UCSD-AML1 (cell line): ENCODE measurements at regions not wholly inside any gene's neighbourhood (a gene's known extent, or its start where the extent isn't known, plus 50 kb on each side); places are given as distances from the start of the nearest gene placed in this dataset.
"Not testable (repeated sequence)": the region's sequence is repeated elsewhere in the genome, so short reads cannot be mapped to it uniquely, and the experiment has no call there.

ENCODE experiments used
- DNase-seq: peaks from one replicate; lab custom pipeline; 2025; ENCODE audit not compliant: unreplicated experiment; lab: John Stamatoyannopoulos, UW

DNA sequence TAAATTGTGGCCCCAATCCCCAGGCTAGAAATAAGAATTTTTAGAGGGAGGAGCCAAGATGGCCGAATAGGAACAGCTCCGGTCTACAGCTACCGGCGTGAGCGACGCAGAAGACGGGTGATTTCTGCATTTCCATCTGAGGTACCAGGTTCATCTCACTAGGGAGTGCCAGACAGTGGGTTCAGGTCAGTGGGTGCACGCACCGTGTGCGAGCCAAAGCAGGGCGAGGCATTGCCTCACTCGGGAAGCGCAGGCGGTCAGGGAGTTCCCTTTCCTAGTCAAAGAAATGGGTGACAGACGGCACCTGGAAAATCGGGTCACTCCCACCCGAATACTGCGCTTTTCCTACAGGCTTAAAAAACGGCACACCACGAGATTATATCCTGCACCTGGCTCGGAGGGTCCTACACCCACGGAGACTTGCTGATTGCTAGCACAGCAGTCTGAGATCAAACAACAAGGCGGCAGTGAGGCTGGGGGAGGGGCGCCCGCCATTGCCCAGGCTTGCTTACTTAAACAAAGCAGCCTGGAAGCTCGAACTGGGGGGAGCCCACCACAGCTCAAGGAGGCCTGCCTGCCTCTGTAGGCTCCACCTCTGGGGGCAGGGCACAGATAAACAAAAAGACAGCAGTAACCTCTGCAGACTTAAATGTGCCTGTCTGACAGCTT, 257.7 kb upstream of the MEIS1 start:
- DNase-seq, result not testable (repeated sequence)

DNA sequence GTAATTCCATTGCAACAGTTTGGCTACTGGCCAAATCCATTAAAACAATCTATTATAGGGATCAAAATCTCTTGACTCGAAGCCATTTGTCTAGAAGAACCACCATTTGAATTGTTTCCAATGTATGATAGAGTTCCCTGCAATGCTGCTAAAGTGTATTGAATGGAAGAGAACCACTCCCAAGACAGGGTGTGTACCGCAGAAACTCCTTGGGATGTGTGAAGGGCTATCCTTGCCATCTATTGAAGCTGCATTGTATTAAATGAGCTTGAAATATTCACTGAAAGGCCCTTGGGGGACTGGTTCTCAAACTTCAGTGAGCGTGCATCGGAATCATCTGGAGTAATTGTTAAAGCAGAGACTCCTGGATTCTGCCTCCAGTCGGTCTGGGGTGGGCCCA, 260.4 kb upstream of the MEIS1 start:
- no peak for DNase-seq

DNA sequence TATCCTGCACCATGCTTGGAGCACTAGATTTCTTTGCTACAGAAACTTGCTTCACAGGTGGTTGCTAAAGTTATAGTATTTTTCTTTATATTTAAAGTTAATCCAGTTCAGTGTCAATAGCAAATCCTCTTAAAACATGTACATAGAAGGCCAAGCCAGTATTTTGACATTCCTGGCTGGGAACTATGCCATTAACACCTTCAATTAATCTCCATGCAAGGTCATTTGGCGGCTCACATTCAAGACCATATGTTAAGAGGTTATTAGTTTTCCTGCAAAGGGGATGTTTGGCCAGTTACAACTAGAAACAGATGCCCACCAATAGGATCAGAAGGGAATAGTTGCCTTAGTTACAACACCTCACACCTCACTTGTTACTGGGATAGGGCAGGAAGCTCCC, 261.3 kb upstream of the MEIS1 start:
- no peak for DNase-seq

DNA sequence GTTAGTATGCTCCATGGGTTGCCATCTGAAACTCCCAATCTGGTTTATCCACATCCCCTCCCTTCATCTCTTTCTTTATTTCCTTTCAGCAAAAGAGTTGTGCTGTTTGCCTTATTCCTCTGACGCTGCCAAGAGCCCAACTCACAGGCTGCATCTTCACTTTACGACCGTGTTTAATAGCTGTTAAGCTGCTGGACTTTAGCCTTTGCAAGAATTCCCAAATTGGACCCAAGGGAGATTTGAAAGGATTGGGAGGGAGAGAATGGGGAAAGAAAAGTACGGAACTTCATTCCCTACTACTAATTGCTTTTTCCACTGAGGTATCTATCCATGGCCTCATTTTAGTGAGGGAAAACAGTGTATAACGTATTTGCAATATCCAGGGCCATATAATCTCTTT, 263.4 kb upstream of the MEIS1 start:
- DNase-seq, result no peak

DNA sequence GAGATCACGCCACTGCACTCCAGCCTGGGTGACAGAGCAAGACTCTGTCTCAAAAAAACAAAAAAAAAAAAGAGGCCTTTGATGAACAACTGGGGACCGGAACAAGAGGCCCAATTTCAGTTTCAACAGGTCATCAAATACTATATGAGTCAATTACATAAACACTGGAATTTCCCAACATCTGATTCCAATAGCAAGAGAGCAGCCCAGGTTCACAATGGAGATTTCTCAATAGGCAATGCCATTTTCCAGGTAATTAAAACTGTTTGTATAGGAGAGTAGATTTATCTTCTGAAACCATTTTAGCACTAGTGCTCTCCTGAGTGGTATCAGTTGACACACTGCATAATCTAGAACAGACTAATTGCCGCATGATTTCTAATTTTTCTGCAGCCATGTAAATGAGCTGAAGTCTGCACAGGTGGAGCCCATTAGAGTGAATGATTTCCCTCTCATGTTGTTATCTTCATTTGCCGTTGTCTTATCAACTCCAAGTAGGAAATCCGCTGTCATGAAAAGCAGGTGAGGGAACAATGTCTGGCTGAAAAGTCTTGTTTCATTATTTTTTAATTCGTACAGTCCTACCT, 264.1 kb upstream of the MEIS1 start:
- no peak for DNase-seq

DNA sequence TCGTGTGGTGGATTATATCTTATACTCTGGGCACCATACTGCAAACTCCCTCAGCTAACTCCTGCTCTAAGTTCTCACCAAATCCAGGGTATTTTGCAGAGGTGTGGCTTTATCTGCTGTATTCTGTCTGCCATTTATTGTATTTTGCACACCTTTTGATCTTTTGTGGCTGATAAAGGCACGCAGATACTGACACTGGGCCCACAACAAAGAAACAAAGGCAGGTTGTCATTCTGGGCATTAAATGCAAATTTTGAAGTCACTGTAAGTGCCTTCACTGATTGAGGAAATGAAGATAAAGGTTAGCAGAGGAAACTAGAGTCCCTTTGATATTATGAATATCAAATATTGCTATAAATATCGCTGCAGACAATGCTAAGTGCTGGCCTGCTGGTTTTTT, 265.8 kb upstream of the MEIS1 start:
- DNase-seq, result no peak

DNA sequence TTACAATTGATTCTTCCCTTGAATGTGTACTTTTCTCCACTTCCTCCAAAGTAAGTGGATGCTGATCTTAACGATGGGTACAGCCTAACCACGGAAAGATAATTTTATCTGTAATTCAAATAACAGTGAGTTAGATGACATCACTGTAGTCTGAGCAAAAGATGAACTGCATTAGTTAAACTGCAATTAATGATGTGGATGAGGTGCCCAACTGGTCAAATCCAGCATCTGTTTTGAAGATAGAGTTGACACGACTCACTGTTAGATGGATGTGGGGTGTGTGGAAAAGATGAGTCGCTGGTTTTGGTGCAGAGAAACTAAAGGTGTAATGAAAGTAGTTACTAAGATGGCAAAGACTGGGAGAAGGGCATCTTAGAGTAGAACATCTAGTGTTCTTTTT, 270.5 kb upstream of the MEIS1 start:
- DNase-seq, result no peak

DNA sequence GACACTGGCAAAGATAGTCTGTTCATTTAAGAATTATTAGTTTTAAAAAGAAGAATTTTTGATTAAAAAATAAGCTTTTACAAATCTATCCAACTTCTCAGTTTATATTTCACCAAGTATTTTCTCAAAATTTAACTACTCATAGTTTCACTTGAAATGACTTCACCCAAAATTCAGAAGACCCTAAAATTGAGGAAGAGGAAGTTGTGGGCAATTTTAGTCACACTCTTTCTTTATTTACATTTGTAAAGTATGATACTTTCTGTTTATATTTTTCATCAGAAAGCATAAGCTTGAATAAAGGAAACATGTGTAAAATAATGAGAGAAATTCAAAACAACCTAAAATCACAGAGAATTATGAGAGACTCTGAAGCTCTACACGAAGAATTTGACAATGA, 278.8 kb upstream of the MEIS1 start:
- DNase-seq, result no peak

DNA sequence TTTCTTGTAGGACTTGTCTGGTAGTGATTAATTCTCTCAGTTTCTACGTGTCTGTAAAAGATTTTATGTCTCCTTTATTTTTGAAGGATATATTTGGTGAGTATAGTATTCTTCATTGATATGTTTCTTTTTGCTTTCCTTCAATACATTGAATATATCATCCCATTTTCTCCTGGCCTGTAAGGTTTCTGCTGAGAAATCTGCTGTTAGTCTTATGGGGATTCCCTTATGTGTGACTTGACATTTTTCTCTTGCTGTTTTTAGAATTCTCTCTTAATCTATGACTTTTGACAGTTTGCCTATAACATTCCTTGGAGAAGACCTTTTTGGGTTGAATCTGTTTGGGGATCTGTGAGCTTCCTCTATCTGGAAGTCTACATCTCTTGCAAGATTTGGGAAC, 281.0 kb upstream of the MEIS1 start:
- DNase-seq, result no peak

DNA sequence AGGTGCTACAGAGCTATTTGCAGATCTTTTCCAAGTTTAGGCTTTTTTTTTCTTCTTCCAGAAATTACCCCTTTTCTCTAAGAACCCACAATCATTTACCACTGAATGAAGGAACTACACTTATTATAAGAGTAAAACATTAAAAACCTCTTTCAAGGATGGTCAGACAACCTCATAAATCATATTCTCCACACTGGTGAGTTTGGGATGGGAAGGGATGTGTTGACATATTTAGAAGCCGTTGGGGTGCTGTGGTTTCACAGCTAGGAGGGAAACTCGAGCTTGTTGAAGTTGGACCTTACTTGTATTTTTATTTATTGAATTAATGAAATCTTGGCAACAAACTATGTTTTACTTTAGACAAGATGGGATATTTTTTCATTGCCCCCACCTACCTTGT, 289.4 kb upstream of the MEIS1 start:
- no peak for DNase-seq

DNA sequence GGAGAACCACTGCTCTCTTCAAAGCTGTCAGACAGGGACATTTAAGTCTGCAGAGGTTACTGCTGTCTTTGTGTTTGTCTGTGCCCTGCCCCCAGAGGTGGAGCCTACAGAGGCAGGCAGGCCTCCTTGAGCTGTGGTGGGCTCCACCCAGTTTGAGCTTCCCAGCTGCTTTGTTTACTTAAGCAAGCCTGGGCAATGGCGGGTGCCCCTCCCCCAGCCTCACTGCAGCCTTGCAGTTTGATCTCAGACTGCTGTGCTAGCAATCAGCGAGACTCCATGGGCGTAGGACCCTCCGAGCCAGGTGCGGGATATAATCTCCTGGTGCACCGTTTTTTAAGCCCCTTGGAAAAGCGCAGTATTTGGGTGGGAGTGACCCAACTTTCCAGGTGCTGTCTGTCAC, 290.6 kb upstream of the MEIS1 start:
- DNase-seq, result not testable (repeated sequence)

DNA sequence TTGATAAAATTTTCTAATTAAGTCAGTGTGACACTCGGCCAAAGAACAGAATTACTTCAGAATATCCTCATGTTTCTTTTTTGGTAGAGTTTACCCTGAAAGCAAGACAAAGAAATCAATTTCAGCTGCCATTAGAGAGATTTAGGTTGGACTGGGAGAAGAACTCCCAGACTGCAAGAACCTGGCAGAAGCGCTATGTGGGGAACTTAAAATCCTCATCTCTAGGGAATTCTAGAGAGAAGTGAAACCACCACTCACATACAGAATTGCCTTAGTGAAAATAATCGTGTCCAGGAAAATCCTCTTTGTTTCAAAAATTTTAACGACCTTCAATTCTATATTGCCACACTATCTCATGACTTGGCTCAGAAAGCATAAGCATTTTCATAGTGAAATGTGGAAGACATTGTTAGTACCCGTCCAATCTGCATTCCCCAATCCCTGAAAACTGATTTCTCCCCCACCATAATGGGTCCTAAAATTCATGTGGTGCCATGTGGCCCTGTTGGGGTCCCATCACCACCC, 297.3 kb upstream of the MEIS1 start:
- DNase-seq, result no peak

DNA sequence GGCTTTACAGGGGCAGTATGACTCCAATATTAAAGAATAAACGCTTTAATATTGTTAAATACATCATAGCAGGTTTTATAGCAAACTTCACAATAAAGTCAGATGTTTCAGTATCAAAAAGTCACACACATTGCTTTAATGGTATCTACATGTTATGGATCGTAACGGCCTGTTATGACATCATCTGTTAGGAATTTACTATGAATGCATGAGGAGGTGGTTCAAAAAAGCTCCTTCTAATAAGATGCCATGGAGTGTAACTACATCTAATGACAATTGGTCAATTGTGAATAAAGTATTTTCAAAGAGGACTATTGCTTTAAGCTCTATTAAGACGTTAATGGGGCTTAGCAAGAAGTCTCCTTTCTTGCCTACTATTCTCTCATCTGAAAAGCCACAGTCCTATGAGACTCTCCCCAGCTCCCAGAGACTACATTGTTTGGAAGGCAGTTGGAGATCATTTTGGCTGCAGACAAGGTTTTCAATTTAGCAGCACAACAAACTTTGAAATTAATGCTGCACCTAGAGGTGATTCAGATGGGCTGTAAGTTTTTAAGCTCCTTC, 300.7 kb upstream of the MEIS1 start:
- DNase-seq, result no peak

DNA sequence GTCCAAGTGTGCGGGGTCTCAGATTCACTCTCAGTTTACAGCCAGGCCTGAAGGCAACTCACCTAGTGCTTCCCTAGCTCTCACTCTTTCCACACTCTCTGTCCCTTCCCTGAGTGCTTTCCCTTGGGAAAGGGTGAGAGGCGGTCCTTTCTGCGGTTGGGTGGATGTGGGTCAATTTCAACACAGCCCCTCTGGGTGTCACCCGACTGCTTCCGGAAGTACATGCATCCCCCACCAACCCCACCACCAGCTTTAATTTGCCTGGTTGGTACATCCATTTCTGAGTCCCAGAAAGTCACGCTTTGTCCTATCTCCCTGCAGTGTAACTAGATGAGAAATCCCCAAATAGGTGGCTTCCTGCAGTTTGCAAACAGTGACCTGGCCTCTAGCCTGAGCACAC, 307.3 kb upstream of the MEIS1 start:
- no peak for DNase-seq

DNA sequence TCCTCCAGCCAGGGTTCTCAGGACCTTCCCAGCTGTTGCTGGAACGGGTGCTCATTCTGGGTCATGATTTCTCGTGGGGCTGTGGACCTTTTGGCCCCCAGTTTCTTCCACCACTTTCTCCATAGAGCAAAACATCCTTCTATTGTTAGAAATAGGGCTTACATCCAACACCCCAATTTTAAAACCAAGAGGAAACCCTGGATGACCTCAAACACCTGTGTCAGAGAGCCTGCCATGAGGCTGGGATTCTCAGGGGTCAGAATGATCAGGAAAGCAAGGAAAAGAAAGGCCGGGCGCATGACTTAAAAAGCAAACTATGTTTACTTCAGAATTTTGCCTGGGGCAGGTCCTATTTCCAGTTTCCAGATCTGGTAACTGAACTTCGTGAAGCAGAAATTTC, 307.9 kb upstream of the MEIS1 start:
- DNase-seq, result no peak

DNA sequence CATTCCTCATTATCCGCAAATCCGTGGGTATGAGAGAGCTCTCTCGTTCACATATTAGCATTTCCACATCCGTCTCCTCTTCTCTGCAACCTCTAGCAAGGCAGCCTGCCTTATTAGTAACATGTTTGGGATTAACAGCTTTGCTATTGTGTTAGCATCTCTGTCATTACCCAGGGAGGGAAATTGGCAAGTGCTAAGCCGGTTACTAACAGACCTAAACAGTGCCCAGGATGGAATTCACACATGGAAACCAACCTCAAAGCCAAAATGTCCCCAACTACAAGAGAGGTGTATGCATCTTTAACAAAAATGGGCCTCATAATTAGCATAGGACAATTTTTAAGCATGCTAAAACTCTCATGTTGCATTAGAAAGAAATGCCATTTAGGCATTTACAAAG, 309.0 kb upstream of the MEIS1 start:
- DNase-seq, result no peak

DNA sequence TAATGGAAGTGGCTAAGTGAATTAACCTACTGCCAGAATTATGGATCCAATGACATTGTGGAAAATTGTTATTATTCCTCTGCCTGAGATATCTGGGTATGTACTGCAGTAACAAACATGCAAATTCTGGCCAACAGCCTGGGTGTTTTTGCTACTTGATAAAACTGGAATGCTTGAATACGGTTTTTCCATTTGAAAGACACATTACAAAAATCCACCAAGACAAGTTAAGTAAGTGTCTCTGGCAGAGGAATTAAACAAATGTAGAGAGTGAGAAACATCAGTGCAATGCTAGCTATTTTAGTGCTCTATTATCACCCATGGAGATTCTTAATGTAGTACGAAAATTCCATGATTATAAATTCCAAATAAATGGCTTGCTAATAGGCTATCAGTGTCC, 312.4 kb upstream of the MEIS1 start:
- no peak for DNase-seq

DNA sequence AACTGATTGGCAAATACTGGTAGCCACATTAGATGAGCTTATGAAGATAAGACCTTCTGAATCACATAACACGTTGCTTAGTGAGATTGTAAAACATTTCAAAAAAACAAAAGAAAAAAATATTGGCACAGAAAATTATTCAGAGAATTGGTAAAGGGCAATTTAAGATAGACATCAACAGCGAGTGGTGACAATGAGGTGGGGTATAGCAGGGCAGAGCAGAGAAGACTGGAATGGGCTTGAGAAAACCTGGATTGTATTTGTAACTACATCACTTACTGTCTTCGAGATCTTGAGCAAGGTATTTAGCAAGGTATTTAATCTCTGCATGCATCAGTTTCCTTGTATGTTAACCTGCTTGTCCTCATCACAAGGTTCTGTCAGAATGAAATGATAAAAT, 313.0 kb upstream of the MEIS1 start:
- DNase-seq, result no peak

DNA sequence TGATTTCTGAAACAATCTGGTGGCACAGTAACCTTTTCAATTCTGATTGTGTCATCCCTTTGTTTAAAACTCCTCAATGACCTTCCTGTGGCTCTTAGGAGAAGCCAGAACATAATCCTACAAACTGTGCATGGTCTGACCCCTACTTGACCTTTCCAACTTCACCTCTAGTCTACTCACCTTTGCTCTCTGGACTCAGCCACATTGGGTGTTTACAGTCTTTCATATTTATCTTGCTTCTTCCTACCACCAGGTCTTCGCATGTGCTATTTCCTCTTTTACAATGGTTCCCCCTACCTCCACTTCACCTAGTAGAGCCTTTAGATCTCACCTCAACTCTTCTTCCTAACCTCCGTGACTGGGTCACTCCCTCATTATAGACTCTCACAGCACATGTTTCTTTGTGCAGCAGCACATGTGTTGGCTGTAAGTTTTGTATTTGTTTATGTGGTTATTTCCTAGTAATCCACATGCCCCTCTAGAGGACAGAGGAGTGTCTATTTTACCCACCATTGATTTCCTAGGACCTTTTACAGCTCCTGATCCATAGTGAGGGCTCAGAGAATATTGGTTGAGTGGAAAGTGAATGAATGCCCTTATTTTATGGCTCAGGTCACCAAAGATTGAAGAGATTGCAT, 320.8 kb upstream of the MEIS1 start:
- DNase-seq, result no peak

DNA sequence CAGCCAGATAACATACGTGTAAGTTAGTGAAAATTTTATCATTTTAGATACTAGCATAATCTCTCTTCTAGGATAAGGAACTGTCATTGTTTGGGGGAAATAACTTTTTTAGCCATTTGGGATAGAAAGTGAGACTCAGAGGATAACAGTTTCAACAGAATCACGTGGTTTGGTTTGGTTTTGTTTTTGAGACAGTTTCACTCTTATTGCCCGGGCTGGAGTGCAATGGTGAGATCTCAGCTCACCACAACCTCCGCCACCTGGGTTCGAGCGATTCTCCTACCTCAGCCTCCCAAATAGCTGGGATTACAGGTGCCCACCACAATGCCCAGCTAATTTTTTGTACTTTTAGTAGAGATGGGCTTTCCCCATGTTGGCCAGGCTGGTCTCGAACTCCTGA, 323.2 kb upstream of the MEIS1 start:
- no peak for DNase-seq

DNA sequence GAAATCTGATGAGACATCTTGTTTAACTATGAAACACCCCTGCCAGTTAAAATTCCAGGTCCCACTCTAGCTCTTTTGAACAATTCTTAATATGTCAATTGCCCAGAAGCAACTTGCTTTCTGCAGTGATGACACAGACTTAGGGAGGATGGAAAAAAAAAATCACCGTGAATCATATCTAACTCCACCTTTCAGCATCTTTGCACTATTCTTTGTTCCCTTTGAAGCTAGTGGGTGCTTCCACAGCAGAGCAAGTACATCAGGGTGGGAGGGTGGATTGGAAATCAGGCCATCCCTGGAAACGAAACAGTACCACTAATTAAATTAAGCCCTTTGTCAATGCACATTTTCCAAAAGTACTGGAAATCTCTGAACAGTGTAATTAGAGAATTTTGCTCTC, 324.3 kb upstream of the MEIS1 start:
- DNase-seq, result no peak

DNA sequence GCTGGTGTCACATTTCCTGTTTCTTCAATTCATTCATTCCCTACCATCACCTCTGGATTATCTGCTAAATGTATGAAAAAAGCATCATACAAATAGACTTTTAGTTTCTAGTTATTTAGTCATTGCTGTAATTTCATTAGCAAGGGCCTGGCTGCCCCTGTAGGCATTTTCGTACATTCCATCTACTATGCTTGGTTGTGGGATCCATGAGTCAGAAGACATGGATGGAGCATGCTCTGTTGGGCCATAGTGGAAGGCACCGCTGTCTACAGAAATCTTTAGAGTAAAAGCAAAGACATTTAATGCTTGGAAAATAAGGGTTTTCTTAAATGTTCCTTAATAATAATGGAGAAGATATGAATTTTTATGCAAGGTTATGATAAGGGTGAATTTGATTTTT, 324.8 kb upstream of the MEIS1 start:
- DNase-seq, result no peak
